Endothelial cell (in vitro differentiated cells): ENCODE measurements at regions not wholly inside any gene's neighbourhood (a gene's known extent, or its start where the extent isn't known, plus 50 kb on each side); places are given as distances from the start of the nearest gene placed in this dataset.

Experiments used
- DNase-seq: peaks from one replicate; pipeline ENCODE4 v3.0.0; 2021; ENCODE audit warnings: low spot score
- H3K27ac Mint-ChIP-seq: one replicate; pipeline ENCODE4 v1.8.0; 2021; ENCODE audit warnings: mixed read lengths, inconsistent platforms; ENCODE audit not compliant: unreplicated experiment
- H3K27me3 Mint-ChIP-seq: one replicate; pipeline ENCODE4 v1.8.0; 2021; ENCODE audit warnings: mild to moderate bottlenecking, moderate library complexity, mixed read lengths, inconsistent platforms; ENCODE audit not compliant: unreplicated experiment
- H3K36me3 Mint-ChIP-seq: one replicate; pipeline ENCODE4 v1.8.0; 2021; ENCODE audit warnings: mild to moderate bottlenecking, low read depth, mixed read lengths, inconsistent platforms; ENCODE audit not compliant: unreplicated experiment
- H3K4me1 Mint-ChIP-seq: one replicate; pipeline ENCODE4 v1.8.0; 2021; ENCODE audit warnings: mild to moderate bottlenecking, mixed read lengths, inconsistent platforms; ENCODE audit not compliant: unreplicated experiment
- H3K4me3 Mint-ChIP-seq: one replicate; pipeline ENCODE4 v1.8.0; 2021; ENCODE audit warnings: mild to moderate bottlenecking, mixed read lengths, inconsistent platforms; ENCODE audit not compliant: unreplicated experiment
- H3K9me3 Mint-ChIP-seq: one replicate; pipeline ENCODE4 v1.8.0; 2021; ENCODE audit warnings: mixed read lengths, inconsistent platforms; ENCODE audit not compliant: unreplicated experiment
- CTCF ChIP-seq: fragments of 200-600 bp; sonication (generic); IDR thresholded peaks from one replicate; pipeline ENCODE4 v1.5.0; 2021; ENCODE audit warnings: antibody characterized with exemption; ENCODE audit not compliant: unreplicated experiment

- peaks cover 3% of the 10 kb centered on the region for H3K36me3 Mint-ChIP-seq
- no peak overlapping the region for H3K4me3 Mint-ChIP-seq
- no peaks in the 10 kb centered on the region for H3K9me3 Mint-ChIP-seq
- H3K4me1 Mint-ChIP-seq: peaks cover 28% of the 10 kb centered on the region
- peaks cover 5% of the 10 kb centered on the region for H3K27me3 Mint-ChIP-seq
- DNase-seq: no peak
- peak overlapping the region; percentile 99 for H3K27ac Mint-ChIP-seq
- TF ChIP-seq CTCF: no peak
Measured at GRCh38 chr15:95304151-95304946, 1026.2 kb upstream of the NR2F2 start.

DNA sequence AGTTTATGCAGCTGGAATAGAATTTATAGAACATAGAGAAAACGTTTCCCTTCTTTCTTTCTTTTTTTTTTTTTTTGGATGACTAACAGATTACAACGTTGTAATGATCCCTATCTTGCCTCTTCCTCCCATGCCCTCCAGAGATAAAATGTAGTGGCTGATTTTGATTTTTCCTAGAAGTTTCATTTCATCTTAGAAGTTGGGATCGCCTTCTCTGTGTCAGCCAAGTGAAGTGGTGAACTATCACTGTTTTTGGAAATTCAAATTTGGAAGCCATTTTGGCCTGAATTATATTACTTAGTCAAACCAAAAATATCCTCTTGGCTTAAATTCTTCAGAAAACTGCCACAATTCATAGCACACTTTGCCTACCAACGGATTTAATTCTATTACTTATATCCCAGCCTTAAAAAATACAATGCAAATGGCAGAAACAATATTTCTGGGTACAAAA is 1025.5 kb upstream of the NR2F2 start:
- Mint-ChIP-seq H3K36me3 (peaks cover 3% of the 10 kb centered on the region), H3K9me3 (no peaks in the 10 kb centered on the region), H3K4me1 (peaks cover 28% of the 10 kb centered on the region), H3K27ac (peak overlapping the region; percentile 67), H3K4me3 (no peak overlapping the region), H3K27me3 (peaks cover 5% of the 10 kb centered on the region)
- DNase-seq: no peak
- TF ChIP-seq CTCF: no peak

DNA sequence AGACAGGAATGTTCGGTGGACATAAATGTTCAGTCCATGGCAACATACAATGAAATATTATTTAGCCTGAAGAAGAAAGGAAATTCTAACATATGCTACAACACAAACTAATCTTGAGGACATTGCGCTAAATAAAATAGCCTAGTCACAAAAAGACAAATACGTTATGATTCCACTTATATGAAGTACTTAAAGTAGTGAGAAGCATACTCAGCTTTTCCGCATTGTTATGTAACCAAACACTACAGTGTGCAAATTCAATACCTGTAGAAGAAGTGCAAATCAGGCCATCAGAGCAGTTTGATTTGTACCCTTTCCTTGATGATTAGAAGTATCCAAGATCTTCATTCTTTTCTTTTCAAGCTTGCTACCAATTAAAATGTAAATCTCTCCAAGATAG is 1023.4 kb upstream of the NR2F2 start:
- Mint-ChIP-seq H3K9me3 (no peaks in the 10 kb centered on the region), H3K4me3 (no peak overlapping the region), H3K36me3 (no peaks in the 10 kb centered on the region), H3K27me3 (peaks cover 4% of the 10 kb centered on the region), H3K27ac (no peak overlapping the region), H3K4me1 (peaks cover 19% of the 10 kb centered on the region)
- no peak for TF ChIP-seq CTCF
- no peak for DNase-seq

DNA sequence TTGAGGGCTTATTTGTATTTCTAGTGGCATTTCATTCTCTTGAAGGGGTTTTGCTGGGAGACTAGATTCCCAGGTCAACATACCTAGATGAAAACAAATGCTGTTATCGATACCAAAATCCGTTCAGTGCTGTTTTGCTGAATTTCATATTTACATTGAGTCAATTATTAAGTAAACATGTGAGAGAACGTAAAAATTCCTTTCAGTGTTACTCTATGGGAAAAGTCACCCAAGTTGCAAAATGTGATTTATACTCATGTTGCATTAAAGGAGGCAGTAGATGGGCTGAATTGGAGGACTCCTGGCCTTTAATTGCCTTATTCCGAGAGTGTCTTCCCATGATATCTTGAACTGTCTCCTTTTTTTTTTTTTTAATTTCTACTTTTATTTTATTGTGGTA is 1011.3 kb upstream of the NR2F2 start:
- no peaks in the 10 kb centered on the region for H3K36me3 Mint-ChIP-seq
- no peak overlapping the region for H3K27ac Mint-ChIP-seq
- no peaks in the 10 kb centered on the region for H3K27me3 Mint-ChIP-seq
- no peaks in the 10 kb centered on the region for H3K9me3 Mint-ChIP-seq
- TF ChIP-seq CTCF: no peak
- H3K4me3 Mint-ChIP-seq: no peak overlapping the region
- H3K4me1 Mint-ChIP-seq: no peaks in the 10 kb centered on the region
- DNase-seq: no peak

DNA sequence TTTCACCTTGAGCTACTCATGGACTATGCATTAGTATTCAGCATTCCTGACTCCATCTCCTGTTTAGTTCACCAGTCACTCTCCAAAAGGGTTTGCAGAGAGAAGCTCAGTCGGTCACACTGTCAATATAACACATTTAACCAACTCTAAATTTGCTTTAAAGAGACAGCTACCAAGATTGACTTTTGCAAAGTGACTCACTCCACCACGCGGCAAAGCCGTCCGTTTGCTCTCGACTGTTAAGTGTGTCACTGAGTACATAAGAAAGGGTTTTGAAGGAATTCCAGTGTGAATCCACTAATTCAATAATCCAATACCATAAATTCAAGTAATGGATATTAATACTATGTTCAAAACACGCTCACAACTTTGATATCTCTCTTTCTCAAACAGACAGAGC is 1006.7 kb upstream of the NR2F2 start:
- H3K27ac Mint-ChIP-seq: no peak overlapping the region
- H3K9me3 Mint-ChIP-seq: no peaks in the 10 kb centered on the region
- H3K27me3 Mint-ChIP-seq: peaks cover 9% of the 10 kb centered on the region
- no peak for DNase-seq
- H3K4me1 Mint-ChIP-seq: peaks cover 5% of the 10 kb centered on the region
- no peak for TF ChIP-seq CTCF
- no peak overlapping the region for H3K4me3 Mint-ChIP-seq
- H3K36me3 Mint-ChIP-seq: no peaks in the 10 kb centered on the region
